ENCODE measurements at regions not wholly inside any gene's neighbourhood (a gene's known extent, or its start where the extent isn't known, plus 50 kb on each side); places are given as distances from the start of the nearest gene placed in this dataset.

DNA sequence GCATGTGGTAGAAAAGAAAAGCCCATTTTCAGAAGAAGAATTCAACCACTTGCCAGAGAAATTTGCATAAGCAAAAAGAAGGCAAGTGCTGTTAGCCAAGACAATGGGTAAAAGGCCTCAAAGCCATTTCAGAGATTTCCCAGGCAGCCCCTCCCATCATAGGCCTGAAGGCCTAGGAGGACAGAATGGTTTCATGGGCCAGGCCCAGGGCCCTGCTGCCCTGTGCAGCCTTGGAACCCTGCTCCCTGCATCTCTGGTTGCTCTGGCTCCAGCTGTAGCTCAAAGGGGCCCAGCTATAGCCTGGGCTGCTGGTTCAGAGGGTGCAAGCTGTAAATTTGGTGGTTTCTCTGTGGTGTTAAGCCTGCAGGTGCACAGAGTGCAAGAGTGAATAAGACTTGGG lies 212.8 kb downstream of the EFNB2 start:
- TF ChIP-seq POLR2A (IDR thresholded peaks at IDR 0.05; ENCODE audit: extremely low read depth, insufficient read length): no peak
- TF ChIP-seq, protein P1, sequence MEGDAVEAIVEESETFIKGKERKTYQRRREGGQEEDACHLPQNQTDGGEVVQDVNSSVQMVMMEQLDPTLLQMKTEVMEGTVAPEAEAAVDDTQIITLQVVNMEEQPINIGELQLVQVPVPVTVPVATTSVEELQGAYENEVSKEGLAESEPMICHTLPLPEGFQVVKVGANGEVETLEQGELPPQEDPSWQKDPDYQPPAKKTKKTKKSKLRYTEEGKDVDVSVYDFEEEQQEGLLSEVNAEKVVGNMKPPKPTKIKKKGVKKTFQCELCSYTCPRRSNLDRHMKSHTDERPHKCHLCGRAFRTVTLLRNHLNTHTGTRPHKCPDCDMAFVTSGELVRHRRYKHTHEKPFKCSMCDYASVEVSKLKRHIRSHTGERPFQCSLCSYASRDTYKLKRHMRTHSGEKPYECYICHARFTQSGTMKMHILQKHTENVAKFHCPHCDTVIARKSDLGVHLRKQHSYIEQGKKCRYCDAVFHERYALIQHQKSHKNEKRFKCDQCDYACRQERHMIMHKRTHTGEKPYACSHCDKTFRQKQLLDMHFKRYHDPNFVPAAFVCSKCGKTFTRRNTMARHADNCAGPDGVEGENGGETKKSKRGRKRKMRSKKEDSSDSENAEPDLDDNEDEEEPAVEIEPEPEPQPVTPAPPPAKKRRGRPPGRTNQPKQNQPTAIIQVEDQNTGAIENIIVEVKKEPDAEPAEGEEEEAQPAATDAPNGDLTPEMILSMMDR (IDR thresholded peaks at IDR 0.05; ENCODE audit: low read depth, low read length): no peak

All from NB4 (cell line).